Liver (tissue), 8 donors: ENCODE measurements at regions not wholly inside any gene's neighbourhood (a gene's known extent, or its start where the extent isn't known, plus 50 kb on each side); places are given as distances from the start of the nearest gene placed in this dataset.

ENCODE experiments used
- DNase-seq: peaks from one replicate; pipeline ENCODE4 v3.0.0-alpha.2; 2017; ENCODE audit warnings: low spot score
- H3K27ac ChIP-seq, 2 donors: one replicate each; pipeline ENCODE4 v1.7.0; 2013; ENCODE audit warnings: inconsistent platforms in 2 of 2, low read length in 2 of 2, control low read depth in 1 of 2, low read depth in 1 of 2, mild to moderate bottlenecking in 1 of 2
- H3K27me3 ChIP-seq, 4 donors: one replicate each; pipeline versions ENCODE4 v1.6.1 to v1.7.0; 2013; ENCODE audit warnings: low read length in 3 of 4, inconsistent platforms in 1 of 4, mild to moderate bottlenecking in 1 of 4, moderate library complexity in 1 of 4; ENCODE audit not compliant: control insufficient read depth in 4 of 4, insufficient read depth in 4 of 4
- H3K36me3 ChIP-seq, 4 donors: one replicate each; pipeline versions ENCODE4 v1.6.1 to v1.7.0; 2013; ENCODE audit warnings: low read length in 3 of 4, mild to moderate bottlenecking in 3 of 4, low read depth in 1 of 4, moderate library complexity in 1 of 4; ENCODE audit not compliant: control insufficient read depth in 4 of 4, insufficient read depth in 3 of 4
- H3K4me1 ChIP-seq, 4 donors: one replicate each; pipeline versions ENCODE4 v1.6.1 to v1.7.0; 2013; ENCODE audit warnings: low read length in 3 of 4, mild to moderate bottlenecking in 3 of 4, moderate library complexity in 1 of 4; ENCODE audit not compliant: control insufficient read depth in 4 of 4, insufficient read depth in 4 of 4
- H3K4me3 ChIP-seq, 3 donors: one replicate each; pipeline versions ENCODE4 v1.6.1 to v1.7.0; 2013; ENCODE audit warnings: low read length in 3 of 3, control low read depth in 1 of 3, low read depth in 1 of 3, mild to moderate bottlenecking in 1 of 3
- H3K9ac ChIP-seq, 2 donors: one replicate each; pipeline ENCODE4 v1.7.0; 2013; ENCODE audit warnings: low read length in 2 of 2, mild to moderate bottlenecking in 2 of 2, moderate library complexity in 2 of 2, control low read depth in 1 of 2, low read depth in 1 of 2
- H3K9me3 ChIP-seq, 4 donors: one replicate each; pipeline versions ENCODE4 v1.6.1 to v1.7.0; 2013; ENCODE audit warnings: low read length in 3 of 4; ENCODE audit not compliant: control insufficient read depth in 4 of 4
- EGR1 ChIP-seq, 2 donors: IDR thresholded peaks; 2 replicates each; pipeline ENCODE4 v1.6.1; 2016 to 2018; ENCODE audit warnings: antibody characterized with exemption in 2 of 2, low read depth in 2 of 2
- FOXA1 ChIP-seq: IDR thresholded peaks from 2 replicates; pipeline ENCODE4 v1.6.1; 2016; ENCODE audit warnings: antibody characterized with exemption
- FOXA2 ChIP-seq: IDR thresholded peaks from 2 replicates; pipeline ENCODE4 v1.6.1; 2016; ENCODE audit warnings: antibody characterized with exemption
- GABPA ChIP-seq, 2 donors: IDR thresholded peaks in 1 of 2; conservative IDR thresholded peaks in 1 of 2; 2 replicates each; pipeline ENCODE4 v1.6.1; 2016; ENCODE audit warnings: antibody characterized with exemption in 2 of 2, mild to moderate bottlenecking in 1 of 2, moderate library complexity in 1 of 2
- HNF4A ChIP-seq, 2 donors: conservative IDR thresholded peaks; 2 replicates each; pipeline ENCODE4 v1.6.1; 2016; ENCODE audit warnings: antibody characterized with exemption in 2 of 2, mild to moderate bottlenecking in 2 of 2
- HNF4G ChIP-seq: IDR thresholded peaks from 2 replicates; pipeline ENCODE4 v1.6.1; 2016; ENCODE audit warnings: antibody characterized with exemption
- JUND ChIP-seq, 2 donors: IDR thresholded peaks; 2 replicates each; pipeline ENCODE4 v1.6.1; 2016; ENCODE audit warnings: antibody characterized with exemption in 2 of 2
- NR2F2 ChIP-seq: IDR thresholded peaks from 2 replicates; pipeline ENCODE4 v1.6.1; 2016; ENCODE audit warnings: antibody characterized with exemption
- RAD21 ChIP-seq, 2 donors: IDR thresholded peaks; 2 replicates each; pipeline ENCODE4 v1.6.1; 2016; ENCODE audit warnings: antibody characterized with exemption in 2 of 2, mild to moderate bottlenecking in 2 of 2
- RXRA ChIP-seq, 2 donors: IDR thresholded peaks; 2 replicates each; pipeline ENCODE4 v1.6.1; 2017 to 2018; ENCODE audit warnings: antibody characterized with exemption in 2 of 2, mild to moderate bottlenecking in 1 of 2
- SP1 ChIP-seq: IDR thresholded peaks from 2 replicates; pipeline ENCODE4 v1.6.1; 2018; ENCODE audit warnings: antibody characterized with exemption, mild to moderate bottlenecking
- TAF1 ChIP-seq: conservative IDR thresholded peaks from 2 replicates; pipeline ENCODE4 v1.6.1; 2016; ENCODE audit warnings: antibody characterized with exemption, mild to moderate bottlenecking
- YY1 ChIP-seq: IDR thresholded peaks from 2 replicates; pipeline ENCODE4 v1.6.1; 2016; ENCODE audit warnings: antibody characterized with exemption, mild to moderate bottlenecking
- WGBS: extraction: QIAGEN DNeasy Blood & Tissue Kit; methylation state at CpG from one replicate; pipeline ENCODE4 v1.1.7; 2013; 5-methylcytosine and 5-hydroxymethylcytosine counted together
- TF ChIP-seq, protein P1 (sequence below): IDR thresholded peaks from 2 replicates; pipeline ENCODE4 v1.6.1; 2016; ENCODE audit warnings: antibody characterized with exemption, mild to moderate bottlenecking
- TF ChIP-seq, protein P2 (sequence below): IDR thresholded peaks from 2 replicates; pipeline ENCODE4 v1.6.1; 2016; ENCODE audit warnings: antibody characterized with exemption
- TF ChIP-seq, protein P3 (sequence below): fragments of 150-350 bp; IDR thresholded peaks from 2 replicates; pipeline ENCODE4 v1.5.1; 2017; ENCODE audit warnings: improper control_type of control experiment, low read depth, low read length; ENCODE audit not compliant: missing input control
- TF ChIP-seq, protein P4 (sequence below): IDR thresholded peaks from 2 replicates; pipeline ENCODE4 v1.6.1; 2016; ENCODE audit warnings: antibody characterized with exemption
- TF ChIP-seq, protein P5 (sequence below): IDR thresholded peaks from 2 replicates; pipeline ENCODE4 v1.6.1; 2016; ENCODE audit warnings: antibody characterized with exemption
- donor health status: healthy.
- donor health status: healthy.
- donor health status: healthy.
- donor health status: healthy.
- donor health status: healthy.

DNA sequence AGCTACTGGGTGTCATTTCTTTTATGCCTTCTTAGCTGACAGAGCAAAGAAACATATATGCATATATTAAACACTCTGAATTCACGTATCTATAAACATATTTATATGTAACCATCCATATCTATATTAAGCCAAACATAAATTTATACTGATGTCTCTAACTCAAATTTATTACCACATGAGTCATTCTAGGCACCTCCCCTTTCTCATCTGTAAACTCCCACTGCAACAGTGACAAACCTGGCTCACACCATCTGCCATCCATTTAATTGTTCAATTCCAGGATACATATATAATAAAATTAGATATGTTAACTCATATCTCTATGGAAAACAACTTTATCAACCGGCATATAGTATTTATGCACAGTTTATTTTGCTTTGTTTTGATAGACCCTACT, 722.3 kb downstream of the SORCS1 start (continued):
- TF ChIP-seq, protein P1, sequence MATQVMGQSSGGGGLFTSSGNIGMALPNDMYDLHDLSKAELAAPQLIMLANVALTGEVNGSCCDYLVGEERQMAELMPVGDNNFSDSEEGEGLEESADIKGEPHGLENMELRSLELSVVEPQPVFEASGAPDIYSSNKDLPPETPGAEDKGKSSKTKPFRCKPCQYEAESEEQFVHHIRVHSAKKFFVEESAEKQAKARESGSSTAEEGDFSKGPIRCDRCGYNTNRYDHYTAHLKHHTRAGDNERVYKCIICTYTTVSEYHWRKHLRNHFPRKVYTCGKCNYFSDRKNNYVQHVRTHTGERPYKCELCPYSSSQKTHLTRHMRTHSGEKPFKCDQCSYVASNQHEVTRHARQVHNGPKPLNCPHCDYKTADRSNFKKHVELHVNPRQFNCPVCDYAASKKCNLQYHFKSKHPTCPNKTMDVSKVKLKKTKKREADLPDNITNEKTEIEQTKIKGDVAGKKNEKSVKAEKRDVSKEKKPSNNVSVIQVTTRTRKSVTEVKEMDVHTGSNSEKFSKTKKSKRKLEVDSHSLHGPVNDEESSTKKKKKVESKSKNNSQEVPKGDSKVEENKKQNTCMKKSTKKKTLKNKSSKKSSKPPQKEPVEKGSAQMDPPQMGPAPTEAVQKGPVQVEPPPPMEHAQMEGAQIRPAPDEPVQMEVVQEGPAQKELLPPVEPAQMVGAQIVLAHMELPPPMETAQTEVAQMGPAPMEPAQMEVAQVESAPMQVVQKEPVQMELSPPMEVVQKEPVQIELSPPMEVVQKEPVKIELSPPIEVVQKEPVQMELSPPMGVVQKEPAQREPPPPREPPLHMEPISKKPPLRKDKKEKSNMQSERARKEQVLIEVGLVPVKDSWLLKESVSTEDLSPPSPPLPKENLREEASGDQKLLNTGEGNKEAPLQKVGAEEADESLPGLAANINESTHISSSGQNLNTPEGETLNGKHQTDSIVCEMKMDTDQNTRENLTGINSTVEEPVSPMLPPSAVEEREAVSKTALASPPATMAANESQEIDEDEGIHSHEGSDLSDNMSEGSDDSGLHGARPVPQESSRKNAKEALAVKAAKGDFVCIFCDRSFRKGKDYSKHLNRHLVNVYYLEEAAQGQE = no peak
- TF ChIP-seq, protein P2, sequence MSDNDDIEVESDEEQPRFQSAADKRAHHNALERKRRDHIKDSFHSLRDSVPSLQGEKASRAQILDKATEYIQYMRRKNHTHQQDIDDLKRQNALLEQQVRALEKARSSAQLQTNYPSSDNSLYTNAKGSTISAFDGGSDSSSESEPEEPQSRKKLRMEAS = no peak
- no peak for TF ChIP-seq HNF4G

DNA sequence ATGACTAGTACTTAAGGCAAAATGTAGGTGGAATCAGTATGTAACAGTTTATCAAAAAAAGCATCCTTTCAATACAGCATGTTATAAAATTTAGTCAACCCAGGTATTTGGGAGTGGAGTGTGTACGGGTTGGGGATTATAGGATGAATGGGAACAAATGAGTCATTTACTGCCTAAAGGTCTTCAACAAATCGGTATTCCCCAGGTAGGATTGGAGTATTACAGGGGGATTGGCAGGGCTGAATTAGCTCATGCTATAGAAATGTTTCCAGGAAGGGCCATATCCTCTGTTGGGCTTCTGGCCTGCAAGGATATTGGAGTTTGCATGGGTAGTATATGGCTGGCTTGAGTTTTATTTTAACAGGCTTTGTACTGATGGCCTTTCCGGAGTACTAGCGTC, 723.7 kb downstream of the SORCS1 start:
- Histone ChIP-seq H3K4me3 (no peak overlapping the region), H3K36me3 (no peaks in the 10 kb centered on the region), H3K4me1 (no peaks in the 10 kb centered on the region), H3K27ac (no peak overlapping the region), H3K27me3 (no peaks in the 10 kb centered on the region), H3K9me3 (no peaks in the 10 kb centered on the region), H3K9ac (no peak overlapping the region)
- DNase-seq = no peak
- TF ChIP-seq EGR1 (IDR thresholded peaks at IDR 0.05; ENCODE audit: low read depth in 2 of 2) = no peak
- TF ChIP-seq, protein P1 = no peak
- no peak for TF ChIP-seq RAD21 (IDR thresholded peaks at IDR 0.05)
- TF ChIP-seq RXRA (IDR thresholded peaks at IDR 0.05) = no peak
- TF ChIP-seq, protein P3, sequence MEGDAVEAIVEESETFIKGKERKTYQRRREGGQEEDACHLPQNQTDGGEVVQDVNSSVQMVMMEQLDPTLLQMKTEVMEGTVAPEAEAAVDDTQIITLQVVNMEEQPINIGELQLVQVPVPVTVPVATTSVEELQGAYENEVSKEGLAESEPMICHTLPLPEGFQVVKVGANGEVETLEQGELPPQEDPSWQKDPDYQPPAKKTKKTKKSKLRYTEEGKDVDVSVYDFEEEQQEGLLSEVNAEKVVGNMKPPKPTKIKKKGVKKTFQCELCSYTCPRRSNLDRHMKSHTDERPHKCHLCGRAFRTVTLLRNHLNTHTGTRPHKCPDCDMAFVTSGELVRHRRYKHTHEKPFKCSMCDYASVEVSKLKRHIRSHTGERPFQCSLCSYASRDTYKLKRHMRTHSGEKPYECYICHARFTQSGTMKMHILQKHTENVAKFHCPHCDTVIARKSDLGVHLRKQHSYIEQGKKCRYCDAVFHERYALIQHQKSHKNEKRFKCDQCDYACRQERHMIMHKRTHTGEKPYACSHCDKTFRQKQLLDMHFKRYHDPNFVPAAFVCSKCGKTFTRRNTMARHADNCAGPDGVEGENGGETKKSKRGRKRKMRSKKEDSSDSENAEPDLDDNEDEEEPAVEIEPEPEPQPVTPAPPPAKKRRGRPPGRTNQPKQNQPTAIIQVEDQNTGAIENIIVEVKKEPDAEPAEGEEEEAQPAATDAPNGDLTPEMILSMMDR = no peak
- TF ChIP-seq, protein P4, sequence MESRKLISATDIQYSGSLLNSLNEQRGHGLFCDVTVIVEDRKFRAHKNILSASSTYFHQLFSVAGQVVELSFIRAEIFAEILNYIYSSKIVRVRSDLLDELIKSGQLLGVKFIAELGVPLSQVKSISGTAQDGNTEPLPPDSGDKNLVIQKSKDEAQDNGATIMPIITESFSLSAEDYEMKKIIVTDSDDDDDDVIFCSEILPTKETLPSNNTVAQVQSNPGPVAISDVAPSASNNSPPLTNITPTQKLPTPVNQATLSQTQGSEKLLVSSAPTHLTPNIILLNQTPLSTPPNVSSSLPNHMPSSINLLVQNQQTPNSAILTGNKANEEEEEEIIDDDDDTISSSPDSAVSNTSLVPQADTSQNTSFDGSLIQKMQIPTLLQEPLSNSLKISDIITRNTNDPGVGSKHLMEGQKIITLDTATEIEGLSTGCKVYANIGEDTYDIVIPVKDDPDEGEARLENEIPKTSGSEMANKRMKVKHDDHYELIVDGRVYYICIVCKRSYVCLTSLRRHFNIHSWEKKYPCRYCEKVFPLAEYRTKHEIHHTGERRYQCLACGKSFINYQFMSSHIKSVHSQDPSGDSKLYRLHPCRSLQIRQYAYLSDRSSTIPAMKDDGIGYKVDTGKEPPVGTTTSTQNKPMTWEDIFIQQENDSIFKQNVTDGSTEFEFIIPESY = no peak
- TF ChIP-seq GABPA (IDR thresholded peaks at IDR 0.05 in 1 of 2, conservative IDR thresholded peaks at IDR 0.05 in 1 of 2) = no peak
- TF ChIP-seq, protein P2 = no peak
- TF ChIP-seq YY1 = no peak
- no peak for TF ChIP-seq TAF1
- no peak for TF ChIP-seq SP1
- no peak for TF ChIP-seq HNF4G
- TF ChIP-seq HNF4A (conservative IDR thresholded peaks at IDR 0.05) = no peak
- TF ChIP-seq NR2F2 = no peak
- TF ChIP-seq JUND (IDR thresholded peaks at IDR 0.05) = no peak
- TF ChIP-seq FOXA1 = no peak
- TF ChIP-seq, protein P5, sequence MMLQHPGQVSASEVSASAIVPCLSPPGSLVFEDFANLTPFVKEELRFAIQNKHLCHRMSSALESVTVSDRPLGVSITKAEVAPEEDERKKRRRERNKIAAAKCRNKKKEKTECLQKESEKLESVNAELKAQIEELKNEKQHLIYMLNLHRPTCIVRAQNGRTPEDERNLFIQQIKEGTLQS = no peak
- TF ChIP-seq FOXA2 = no peak
- WGBS = 73% methylated on average over 4 of the region's 4 CpGs
